ENCODE measurements at regions not wholly inside any gene's neighbourhood (a gene's known extent, or its start where the extent isn't known, plus 50 kb on each side); places are given as distances from the start of the nearest gene placed in this dataset.

- DNase-seq: no peak
These were observed 153.0 kb downstream of the UXS1 start for GRCh38 chr2:106041150-106041549.

DNA sequence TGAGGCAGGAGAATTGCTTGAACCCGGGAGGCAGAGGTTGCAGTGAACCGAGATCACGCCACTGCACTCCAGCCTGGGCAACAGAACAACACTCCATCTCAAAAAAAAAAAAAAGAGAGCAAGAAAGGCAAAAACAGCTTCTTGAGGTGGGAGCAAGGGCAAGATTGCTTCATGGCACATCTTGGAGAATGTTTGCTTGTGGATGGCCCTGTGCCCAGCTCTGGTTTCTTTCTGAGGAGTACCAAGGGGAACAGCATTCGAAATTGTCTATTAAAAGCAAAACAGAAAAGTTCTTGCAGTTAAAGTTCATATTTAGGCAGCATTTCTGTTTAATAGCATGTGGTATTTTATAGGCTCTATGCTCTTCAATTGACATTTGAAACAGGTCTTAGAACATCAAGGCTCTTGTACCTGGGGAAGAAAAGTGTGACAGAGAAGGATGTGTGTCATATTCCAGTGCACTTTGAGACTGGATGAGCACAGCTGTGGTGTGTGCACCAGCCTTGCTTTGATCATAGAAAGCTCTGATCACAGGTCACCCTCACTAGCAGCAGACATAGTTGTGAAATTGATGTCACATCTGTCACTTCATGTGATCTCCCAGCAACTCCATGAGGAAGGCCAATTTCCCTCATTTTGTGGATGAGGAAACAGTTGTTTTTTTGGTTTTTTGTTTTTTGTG is 154.3 kb downstream of the UXS1 start:
- DNase-seq: no peak

GRCh38 chr2:106038601-106039375 is 155.3 kb downstream of the UXS1 start:
- no peak for DNase-seq

DNA sequence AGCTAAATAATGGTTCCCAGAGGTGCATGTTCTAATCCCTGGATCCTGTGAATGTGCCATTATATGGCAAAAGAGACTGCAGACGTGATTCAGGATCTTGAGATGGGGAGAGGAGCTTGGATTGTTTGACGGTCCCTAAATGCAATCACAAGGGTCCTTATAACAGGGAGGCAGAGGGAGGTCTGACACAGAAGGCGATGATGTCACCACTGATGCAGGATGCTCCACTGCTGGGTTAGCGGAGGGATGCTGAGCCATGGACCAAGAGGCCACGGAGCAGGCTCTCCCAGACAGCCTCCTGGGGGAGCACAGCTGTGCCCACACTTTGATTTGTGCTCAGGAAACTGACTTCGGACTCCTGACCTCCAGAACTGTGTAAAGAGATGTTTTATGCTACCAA is 156.2 kb downstream of the UXS1 start:
- DNase-seq: no peak

- no peak for DNase-seq
These were observed 156.8 kb downstream of the UXS1 start for GRCh38 chr2:106037262-106037661.

DNA sequence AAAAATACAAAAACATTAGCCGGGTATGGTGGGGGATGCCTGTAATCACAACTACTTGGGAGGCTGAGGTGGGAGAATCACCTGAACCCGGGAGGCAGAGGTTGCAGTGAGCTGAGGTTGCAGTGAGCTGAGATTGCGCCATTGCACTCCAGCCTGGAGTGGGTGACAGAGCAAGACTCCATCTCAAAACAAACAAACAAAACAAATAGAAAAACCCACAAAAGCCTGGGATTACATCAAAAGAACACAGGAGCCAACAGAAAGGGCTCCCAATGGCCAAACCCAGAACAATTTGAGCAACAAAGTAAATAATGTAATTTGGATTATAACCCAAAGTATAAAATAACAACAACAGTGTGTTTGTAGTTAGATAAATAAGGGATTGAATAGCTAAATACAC is 159.8 kb downstream of the UXS1 start:
- DNase-seq: no peak

- no peak for DNase-seq
These were observed 161.4 kb downstream of the UXS1 start for GRCh38 chr2:106032676-106033075.

DNA sequence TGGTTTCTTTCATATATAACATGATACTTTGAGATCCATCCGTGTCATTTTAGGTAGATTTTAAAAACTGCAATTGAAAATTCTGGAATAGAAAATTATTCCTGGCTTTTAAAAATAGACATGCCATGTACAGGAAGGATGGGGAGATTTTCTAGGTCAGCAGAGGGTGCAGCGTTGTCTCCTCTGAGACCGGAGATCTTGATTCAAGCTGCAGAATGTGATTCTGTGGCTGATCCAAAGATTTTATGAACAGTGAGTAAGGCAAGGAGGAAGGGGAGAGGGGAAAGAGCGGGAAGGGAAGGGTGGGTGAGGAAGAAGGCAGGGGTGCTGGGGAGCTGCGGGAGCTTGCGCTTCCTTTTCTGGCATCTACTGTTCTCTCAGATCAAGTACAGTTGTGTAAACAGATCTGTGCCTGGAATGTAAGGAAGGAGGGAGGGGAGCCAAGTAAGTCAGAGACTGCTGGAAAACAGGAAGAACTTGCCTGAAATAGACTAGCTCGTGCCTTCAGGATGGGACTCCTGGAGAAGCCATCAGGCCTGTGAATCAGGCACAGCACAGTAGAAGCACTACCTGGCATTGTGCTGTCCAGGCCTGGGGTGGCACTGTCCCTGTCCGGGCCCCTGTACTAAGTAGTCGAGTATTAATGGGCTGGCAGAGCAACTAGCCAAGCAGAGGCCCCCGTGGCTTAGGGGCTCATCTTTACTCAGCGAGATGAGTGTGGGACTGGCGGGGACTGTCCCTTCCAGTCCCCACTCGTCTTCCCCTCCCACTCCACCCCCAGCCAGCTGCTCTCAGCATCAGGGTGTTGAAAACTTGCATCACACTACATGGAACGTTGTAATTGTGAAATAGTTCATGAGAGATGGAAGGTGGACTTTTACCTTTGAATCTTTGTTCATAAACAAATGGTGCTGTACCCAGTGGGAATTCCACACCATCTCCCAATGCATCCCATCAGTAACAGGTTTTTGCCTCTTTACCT is 163.5 kb downstream of the UXS1 start:
- peak; percentile 60 for DNase-seq

GRCh38 chr2:106028192-106028591 is 165.9 kb downstream of the UXS1 start:
- no peak for DNase-seq

GRCh38 chr2:106026271-106027190 is 167.6 kb downstream of the UXS1 start:
- DNase-seq: no peak

GRCh38 chr2:106025796-106026195 is 168.3 kb downstream of the UXS1 start:
- no peak for DNase-seq

DNA sequence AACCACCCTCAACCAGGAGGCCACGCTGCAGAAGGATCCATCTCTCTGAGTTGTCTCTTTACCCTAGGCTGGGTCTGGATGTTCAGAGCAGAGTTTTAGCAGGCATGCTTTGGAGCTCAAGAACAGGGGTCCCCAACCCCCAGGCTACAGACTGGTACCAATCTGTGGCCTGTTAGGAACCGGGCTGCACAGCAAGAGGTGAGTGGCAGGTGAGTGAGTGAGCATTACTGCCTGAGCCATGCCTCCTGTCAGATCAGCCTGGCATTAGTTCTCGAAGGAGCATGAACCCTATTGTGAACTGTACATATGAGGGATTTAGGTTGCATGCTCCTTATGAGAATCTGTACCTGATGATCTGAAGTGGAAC is 172.5 kb downstream of the UXS1 start:
- no peak for DNase-seq

DNA sequence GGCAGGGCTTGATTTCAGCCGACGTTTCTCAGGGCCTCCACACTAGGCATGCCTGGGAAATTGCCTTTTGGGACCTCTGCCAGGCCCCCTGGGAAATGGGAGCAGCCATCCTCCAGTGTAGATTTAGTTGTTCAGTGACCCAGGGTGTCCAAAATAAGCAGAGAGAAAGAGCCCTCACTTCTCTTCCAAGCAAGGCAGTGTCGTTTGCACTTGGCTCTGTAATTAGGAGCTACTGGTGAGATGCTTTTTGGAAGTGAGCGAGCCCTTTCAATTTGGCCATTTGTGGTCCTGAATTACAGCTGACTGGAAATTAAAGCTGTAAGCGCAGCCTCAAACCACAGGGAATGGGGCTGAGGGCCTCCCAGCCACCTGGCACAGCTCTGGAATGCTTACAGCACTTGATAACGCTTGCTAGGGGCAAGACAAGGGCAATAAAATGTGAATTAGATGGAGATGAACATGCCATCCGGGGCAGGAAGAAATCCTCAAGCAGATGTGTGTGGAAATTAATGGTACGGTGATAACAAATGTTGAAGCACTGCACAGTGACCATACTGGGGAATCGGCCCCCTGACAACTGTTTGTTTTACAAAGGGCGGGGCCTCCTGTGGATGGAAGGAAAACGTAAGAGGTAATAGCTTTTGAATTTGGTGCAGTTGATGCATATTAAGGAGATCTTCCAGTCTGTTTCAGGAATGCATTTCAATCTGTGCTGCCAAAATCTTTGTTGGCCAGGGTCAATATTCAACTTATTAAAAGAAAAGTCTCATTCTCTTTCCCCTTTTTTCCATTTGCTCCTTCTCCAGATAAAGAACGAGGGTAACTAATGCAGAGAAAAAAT is 173.1 kb downstream of the UXS1 start:
- DNase-seq: no peak

- DNase-seq: no peak
These were observed 174.1 kb downstream of the UXS1 start for GRCh38 chr2:106020032-106020431.

- DNase-seq: no peak
These were observed 176.0 kb downstream of the UXS1 start for GRCh38 chr2:106018141-106018540.

GRCh38 chr2:106012591-106013347 is 181.3 kb downstream of the UXS1 start:
- no peak for DNase-seq

GRCh38 chr2:106012001-106012590 is 182.0 kb downstream of the UXS1 start:
- no peak for DNase-seq

- no peak for DNase-seq
These were observed 182.7 kb downstream of the UXS1 start for GRCh38 chr2:106011380-106011779.

GRCh38 chr2:106010818-106011355 is 183.2 kb downstream of the UXS1 start:
- no peak for DNase-seq

- no peak for DNase-seq
These were observed 185.0 kb downstream of the UXS1 start for GRCh38 chr2:106009096-106009495.

All from stimulated activated CD4-positive, alpha-beta T cell treated with anti-CD3 and anti-CD28 coated beads, Interleukin-15, amount 100 ng/mL, for 24 hours (primary cell).